ENCODE measurements at regions not wholly inside any gene's neighbourhood (a gene's known extent, or its start where the extent isn't known, plus 50 kb on each side); places are given as distances from the start of the nearest gene placed in this dataset.

DNA sequence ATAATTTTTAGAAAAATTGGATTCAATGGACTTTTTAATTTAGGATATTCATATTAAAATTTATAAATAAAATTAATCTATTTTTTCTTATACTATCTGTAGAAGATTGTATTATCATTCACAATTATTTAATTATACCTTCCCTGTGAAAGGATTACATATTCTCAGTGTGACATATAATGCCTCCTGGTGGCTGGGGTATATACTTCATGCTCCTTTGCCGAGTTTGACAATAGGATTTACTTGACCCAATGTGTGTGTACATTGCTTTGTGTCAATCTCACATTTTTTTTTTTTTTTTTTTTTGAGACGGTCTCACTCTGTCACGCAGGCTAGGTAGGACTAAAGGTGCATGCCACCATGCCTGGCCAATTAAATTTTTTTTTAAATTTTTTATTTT, 230.0 kb upstream of the CHD6 start:
- no peak overlapping the region for H3K4me3 ChIP-seq (ENCODE audit: insufficient read depth, low read depth, low read length)
- H2BK5ac ChIP-seq (ENCODE audit: low read depth, low read length, poor library complexity, severe bottlenecking) = no peak overlapping the region
- no peak overlapping the region for H2AK5ac ChIP-seq (ENCODE audit: low read depth, low read length)
- no peak overlapping the region for H3K18ac ChIP-seq (ENCODE audit: low read depth, low read length)
- H2BK15ac ChIP-seq (ENCODE audit: low read depth, low read length) = no peak overlapping the region
- no peaks in the 10 kb centered on the region; the same call in 1 of the 2 replicates for H3K9me3 ChIP-seq (ENCODE audit: control insufficient read depth, insufficient read depth, low read length)
- no peak overlapping the region for H3K9ac ChIP-seq (ENCODE audit: low read depth, low read length)
- H2BK120ac ChIP-seq (ENCODE audit: low read depth, low read length) = no peak overlapping the region
- POLR2A ChIA-PET (ENCODE audit: unreplicated experiment) = no interaction called here
- in situ Hi-C loops (cut with MboI; ENCODE audit: low sequenced_read_pairs) = no loop called here
- no peak overlapping the region for H4K8ac ChIP-seq (ENCODE audit: low read depth in 2 of 2, low read length in 2 of 2)
- H2BK20ac ChIP-seq (ENCODE audit: low read depth, low read length) = no peak overlapping the region
- H4K20me1 ChIP-seq (ENCODE audit: insufficient read depth, low read length) = no peaks in the 10 kb centered on the region
- ATAC-seq (ENCODE audit: low read depth) (no peak), DNase-seq (no peak)
- BruUV-seq (replicated peaks) = no TSS peak
- no peaks in the 10 kb centered on the region for H3K9me1 ChIP-seq (ENCODE audit: insufficient read depth, low read length)
- H3K79me1 ChIP-seq (ENCODE audit: low read depth in 1 of 2, low read length in 2 of 2) = no peaks in the 10 kb centered on the region
- no peak overlapping the region for H2AK9ac ChIP-seq (replicated peaks; ENCODE audit: low read depth, low read length, poor library complexity)
- WGBS, 2 experiments (ENCODE audit: extremely low coverage in 2 of 2, insufficient read length in 1 of 2) = no CpG with 5 or more reads among the region's 3 CpGs
- dilution Hi-C loops (cut with HindIII; ENCODE audit: low sequenced_read_pairs, unreplicated experiment) = no loop called here
- no peaks in the 10 kb centered on the region for H3K27me3 ChIP-seq (ENCODE audit: control insufficient read depth, insufficient read depth, low read length)
- no peaks in the 10 kb centered on the region for H3K36me3 ChIP-seq (ENCODE audit: control insufficient read depth, insufficient read depth, low read length)
- intact Hi-C loops (cut with micrococcal nuclease) = no loop called here
- H4K91ac ChIP-seq (ENCODE audit: insufficient read depth, low read depth, low read length) = no peak overlapping the region
- no peak overlapping the region for H2AFZ ChIP-seq (replicated peaks; ENCODE audit: low read length, poor library complexity)
- no peak overlapping the region for H3K4me2 ChIP-seq (ENCODE audit: low read depth, low read length)
- H3K56ac ChIP-seq (ENCODE audit: extremely low read depth, insufficient read depth, low read length) = no peak overlapping the region
- no peak overlapping the region for H3K14ac ChIP-seq (replicated peaks; ENCODE audit: low read depth, low read length)
- H3K4ac ChIP-seq (ENCODE audit: low read depth, low read length) = no peak overlapping the region
- no peaks in the 10 kb centered on the region for H3K4me1 ChIP-seq (ENCODE audit: control insufficient read depth, insufficient read depth, low read length)
- TF ChIP-seq, protein P1, sequence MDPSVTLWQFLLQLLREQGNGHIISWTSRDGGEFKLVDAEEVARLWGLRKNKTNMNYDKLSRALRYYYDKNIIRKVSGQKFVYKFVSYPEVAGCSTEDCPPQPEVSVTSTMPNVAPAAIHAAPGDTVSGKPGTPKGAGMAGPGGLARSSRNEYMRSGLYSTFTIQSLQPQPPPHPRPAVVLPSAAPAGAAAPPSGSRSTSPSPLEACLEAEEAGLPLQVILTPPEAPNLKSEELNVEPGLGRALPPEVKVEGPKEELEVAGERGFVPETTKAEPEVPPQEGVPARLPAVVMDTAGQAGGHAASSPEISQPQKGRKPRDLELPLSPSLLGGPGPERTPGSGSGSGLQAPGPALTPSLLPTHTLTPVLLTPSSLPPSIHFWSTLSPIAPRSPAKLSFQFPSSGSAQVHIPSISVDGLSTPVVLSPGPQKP (IDR thresholded peaks at IDR 0.05; ENCODE audit: borderline replicate concordance, low read depth, low read length) = no peak
- TF ChIP-seq SMC3 (IDR thresholded peaks at IDR 0.05; ENCODE audit: low read depth, low read length) (no peak), FOS (IDR thresholded peaks at IDR 0.05; ENCODE audit: low read depth, low read length) (no peak), RFX5 (IDR thresholded peaks at IDR 0.05; ENCODE audit: low read depth, low read length) (no peak), CHD1 (IDR thresholded peaks at IDR 0.05; ENCODE audit: low read depth, low read length) (no peak), MXI1 (IDR thresholded peaks at IDR 0.05; ENCODE audit: borderline replicate concordance, low read depth, low read length) (no peak), NFE2L2 (IDR thresholded peaks at IDR 0.05; ENCODE audit: low read depth, low read length) (no peak), RAD21 (IDR thresholded peaks at IDR 0.05; ENCODE audit: low read length) (no peak)
- TF ChIP-seq, protein P2, sequence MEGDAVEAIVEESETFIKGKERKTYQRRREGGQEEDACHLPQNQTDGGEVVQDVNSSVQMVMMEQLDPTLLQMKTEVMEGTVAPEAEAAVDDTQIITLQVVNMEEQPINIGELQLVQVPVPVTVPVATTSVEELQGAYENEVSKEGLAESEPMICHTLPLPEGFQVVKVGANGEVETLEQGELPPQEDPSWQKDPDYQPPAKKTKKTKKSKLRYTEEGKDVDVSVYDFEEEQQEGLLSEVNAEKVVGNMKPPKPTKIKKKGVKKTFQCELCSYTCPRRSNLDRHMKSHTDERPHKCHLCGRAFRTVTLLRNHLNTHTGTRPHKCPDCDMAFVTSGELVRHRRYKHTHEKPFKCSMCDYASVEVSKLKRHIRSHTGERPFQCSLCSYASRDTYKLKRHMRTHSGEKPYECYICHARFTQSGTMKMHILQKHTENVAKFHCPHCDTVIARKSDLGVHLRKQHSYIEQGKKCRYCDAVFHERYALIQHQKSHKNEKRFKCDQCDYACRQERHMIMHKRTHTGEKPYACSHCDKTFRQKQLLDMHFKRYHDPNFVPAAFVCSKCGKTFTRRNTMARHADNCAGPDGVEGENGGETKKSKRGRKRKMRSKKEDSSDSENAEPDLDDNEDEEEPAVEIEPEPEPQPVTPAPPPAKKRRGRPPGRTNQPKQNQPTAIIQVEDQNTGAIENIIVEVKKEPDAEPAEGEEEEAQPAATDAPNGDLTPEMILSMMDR (conservative IDR thresholded peaks at IDR 0.05; ENCODE audit: low read depth, low read length) = no peak
- CTCF ChIA-PET = no interaction called here
- no peak overlapping the region for H3K23ac ChIP-seq (ENCODE audit: low read depth, low read length)
- H3K27ac ChIP-seq (ENCODE audit: insufficient read depth, low read length) = no peak overlapping the region
- H4K5ac ChIP-seq (ENCODE audit: low read depth, low read length) = no peak overlapping the region
